T-helper 22 cell (primary cell): ENCODE measurements at regions not wholly inside any gene's neighbourhood (a gene's known extent, or its start where the extent isn't known, plus 50 kb on each side); places are given as distances from the start of the nearest gene placed in this dataset.
"Not testable (repeated sequence)": the region's sequence is repeated elsewhere in the genome, so short reads cannot be mapped to it uniquely, and the experiment has no call there.

Experiments
- DNase-seq: peaks from one replicate; pipeline ENCODE4 v3.0.0-alpha.2; 2020; ENCODE audit warnings: low read depth

DNA sequence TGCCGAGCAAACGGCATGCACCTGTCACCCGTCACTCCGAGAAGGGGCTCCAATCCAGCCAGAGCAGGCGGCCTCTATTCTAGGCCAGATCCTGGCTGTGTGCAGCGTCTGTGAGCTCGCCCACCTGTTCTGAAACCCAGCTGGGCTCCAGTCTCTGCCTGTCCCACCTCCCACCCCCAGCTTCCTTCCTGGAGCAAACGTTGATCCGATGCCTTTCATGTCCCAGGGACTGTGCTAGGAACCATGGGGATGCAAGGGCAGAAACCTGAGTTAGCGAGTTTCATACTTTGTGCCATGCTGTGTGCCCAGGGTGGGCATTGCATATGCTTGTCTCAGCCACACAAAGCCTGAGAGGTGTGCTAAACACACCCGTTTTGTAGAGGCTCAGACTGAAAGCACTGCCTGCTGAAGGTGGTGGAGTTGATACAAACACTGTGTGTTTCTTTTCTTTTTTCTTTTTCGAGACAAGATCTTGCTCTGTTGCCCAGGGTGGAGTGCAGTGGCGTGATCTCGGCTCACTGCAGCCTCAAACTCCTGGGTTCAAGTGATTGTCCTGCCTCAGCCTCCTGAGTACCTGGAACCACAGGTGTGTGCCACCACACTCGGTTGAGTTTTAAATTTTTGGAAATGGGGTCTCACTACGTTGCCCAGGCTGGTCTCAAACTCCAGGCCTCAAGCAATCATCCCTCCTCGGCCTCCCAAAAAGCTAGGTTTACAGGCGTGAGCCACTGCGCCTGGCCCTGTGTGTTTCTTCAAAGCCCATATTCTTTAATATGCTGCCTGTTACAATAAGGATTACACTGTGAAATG is 84.1 kb upstream of the MED13L start:
- DNase-seq, result no peak

DNA sequence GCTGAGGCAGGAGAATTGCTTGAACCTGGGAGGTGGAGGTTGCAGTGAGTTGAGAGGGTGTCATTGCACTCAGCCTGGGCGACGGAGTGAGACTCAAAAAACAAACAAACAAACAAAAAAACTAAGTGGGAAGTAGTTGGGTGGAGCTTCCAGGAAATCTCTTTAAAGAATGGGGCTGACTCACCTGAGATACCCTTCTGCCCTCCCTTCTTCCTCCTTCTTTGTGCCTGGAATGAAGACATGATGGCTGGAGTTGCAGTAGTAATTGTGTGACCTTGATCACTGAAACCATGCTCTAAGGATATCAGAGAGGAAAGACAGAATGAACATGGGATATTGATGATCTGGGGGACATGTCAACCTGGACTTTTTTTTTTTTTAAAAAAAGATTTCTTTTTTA is 87.6 kb upstream of the MED13L start:
- DNase-seq, result no peak

GRCh38 chr12:116365606-116366455 is 88.3 kb upstream of the MED13L start:
- DNase-seq, result no peak

DNA sequence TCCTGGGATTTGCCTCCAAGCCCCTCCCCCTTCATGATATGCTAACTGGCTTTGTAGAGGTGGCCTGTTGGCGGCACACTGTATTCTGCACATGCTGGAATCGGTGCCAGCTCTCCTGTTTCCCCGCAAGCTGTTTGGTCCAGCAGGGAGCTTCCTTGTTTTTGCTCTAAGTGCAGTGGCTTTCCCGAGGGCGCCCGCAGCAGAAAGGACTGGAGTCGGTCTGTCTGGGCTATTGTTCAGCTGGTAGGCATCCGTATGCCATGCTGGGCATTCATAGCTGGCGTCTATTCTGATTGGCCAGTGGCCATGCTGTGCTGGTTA is 88.9 kb upstream of the MED13L start:
- DNase-seq, result no peak

DNA sequence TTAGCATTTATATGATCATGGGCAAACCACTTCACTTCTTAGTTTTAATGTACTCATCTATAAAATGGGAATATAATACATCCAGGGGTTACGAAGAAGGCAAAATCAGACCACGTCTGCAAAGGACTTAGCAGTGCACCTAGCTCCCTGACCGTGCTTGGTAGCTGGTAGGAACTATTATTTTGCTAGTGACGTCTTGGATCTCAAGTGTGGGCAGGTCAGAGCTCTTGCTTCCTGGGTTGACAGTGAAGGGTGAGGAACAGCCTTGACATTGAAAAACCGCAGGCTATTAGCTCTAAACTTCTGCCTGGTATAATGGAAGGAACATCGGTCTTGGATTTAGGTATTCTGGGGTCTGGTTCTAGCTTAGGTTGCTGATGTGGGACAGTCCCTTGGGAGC is 89.3 kb upstream of the MED13L start:
- no peak for DNase-seq

DNA sequence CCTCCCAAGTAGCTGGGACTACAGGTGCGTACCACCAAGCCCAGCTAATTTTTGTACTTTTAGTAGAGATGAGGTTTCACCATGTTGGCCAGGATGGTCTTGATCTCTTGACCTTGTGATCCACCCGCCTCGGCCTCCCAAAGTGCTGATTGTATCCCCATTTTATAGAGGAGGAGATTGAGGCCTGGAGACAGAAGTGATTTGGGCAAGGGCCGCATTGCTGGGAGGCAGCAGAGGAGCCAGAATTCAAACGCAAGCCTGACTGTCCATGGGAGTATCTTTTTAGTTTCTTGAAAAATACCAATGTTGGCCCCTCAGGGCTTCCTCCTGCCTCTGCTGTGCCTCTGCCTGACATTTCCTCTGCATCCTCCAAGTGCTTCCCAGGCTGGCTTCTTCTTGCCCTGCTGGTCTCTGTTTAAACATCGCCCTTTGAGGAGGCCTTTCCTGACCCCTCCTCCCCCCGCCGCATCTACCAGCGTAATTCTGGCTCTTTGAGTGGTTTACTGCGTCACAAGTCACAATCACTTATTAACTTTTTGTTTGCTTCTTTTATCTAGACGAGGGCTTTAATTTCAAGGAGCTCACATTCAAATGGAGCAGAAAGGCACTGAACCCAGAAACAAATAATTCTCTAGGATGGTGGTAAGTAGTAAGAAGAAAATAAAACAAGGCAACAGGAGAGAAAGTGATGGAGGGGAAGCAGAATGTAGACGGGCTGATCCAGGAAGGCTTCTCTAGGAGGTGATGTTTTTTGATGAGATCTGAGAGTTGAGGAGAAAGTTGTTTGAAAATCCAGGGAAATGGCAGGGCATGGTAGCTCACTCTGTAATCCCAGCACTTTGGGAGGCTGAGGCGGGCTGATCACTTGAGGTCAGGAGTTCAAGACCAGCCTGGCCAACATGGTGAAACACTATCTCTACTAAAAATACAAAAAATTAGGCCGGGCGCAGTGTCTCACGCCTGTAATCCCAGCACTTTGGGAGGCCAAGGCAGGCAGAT is 91.0 kb upstream of the MED13L start:
- DNase-seq, result no peak

GRCh38 chr12:116370004-116370404 is 92.5 kb upstream of the MED13L start:
- DNase-seq, result no peak

- DNase-seq, result no peak
Observed at GRCh38 chr12:116370886-116371580, 93.5 kb upstream of the MED13L start.

DNA sequence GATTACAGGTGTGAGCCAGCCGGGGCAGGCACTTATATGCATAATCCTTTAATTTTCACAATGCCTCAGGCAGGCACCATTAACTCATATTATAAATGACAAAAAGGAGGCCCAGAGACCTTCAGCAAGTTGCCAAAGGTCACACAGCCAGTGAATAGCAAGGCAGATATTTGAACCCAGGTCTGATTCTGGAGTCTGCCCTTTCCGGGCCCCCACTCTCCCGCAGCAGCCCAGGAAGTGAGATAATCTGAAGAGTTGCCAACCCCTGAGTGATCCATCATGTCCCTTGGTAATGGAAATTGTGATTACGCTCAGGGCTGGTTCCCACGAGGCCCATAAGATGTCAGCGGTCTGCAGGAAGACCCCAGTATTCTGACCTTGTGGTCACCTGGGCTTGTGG is 95.3 kb upstream of the MED13L start:
- DNase-seq, result no peak

DNA sequence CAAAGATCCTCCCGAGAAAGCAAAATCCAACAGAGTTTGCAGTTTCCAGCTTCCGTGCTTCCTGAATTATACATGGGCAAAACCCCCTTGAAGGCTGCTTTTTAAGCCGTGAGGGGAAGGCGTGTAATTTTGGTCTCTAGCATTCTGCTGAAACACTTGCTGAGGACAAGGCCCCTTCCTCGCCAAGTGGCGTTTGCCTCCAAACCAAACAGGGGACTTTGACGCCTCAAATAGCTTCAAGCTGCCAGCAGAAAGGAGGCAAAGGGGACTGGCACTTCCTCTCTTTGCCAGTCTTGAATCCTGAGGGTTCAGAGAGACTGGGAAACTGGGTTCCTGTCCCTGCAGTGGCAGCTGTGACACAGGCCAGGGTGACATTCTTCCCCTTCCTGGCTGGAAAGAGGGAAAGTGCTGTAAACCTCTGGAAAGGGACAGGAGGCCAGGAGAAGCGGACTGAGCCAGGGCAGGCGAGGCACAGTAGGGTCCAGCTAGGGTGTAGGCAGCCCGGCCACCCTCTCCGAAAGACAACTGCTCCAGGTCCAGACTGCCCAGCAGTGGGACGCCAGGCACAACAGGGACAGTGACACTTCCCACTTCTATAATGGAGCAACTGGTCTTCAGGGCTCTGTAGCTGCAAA is 96.2 kb upstream of the MED13L start:
- DNase-seq, result no peak

DNA sequence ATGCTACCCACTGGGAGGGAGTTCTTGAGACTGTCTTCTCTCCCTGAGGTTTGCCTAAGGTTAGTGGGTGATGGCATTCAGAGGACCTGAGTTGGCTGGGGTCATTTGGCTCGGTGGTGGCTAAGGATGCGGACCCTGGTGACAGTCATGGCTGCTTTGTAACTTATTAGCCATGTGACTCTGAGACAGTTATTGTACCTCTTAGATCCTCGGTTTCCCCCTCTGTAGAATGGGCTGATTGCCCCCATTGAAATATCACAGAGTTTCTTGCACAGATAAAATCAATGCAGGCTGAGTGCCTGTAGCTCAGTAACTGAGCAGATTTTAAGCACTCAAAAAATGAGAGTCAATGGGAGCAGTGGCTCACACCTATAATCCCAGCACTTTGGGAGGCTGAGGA is 96.7 kb upstream of the MED13L start:
- DNase-seq, result no peak

DNA sequence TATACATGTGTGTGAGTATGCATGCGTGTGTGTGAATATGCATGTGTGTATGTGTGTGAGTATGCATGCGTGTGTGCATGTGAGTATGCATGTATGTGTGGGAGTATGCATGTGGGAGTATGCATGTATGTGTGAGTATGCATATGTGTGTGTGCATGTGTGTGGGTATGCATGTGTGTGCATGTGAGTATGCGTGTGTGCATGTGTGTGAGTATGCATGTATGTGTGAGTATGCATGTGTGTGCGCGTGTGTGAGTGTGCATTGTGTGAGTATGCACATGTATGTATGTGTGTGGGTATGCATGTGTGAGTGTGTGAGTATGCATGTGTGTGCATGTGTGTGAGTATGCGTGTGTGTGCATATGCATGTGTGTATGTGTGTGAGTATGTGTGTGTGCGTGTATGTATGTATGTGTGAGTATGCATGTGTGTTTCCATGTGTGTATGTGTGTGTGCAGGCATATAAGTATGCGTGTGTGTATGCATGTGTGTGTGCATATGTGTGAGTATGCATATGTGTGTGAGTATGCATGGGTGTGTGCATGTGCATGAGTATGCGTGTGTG is 97.9 kb upstream of the MED13L start:
- no peak for DNase-seq

GRCh38 chr12:116376354-116377193 is 99.1 kb upstream of the MED13L start:
- DNase-seq, result no peak

GRCh38 chr12:116377194-116377571 is 99.7 kb upstream of the MED13L start:
- not testable (repeated sequence) for DNase-seq

- no peak for DNase-seq
Observed at GRCh38 chr12:116378002-116378401, 100.5 kb upstream of the MED13L start.

GRCh38 chr12:116380108-116380507 is 102.6 kb upstream of the MED13L start:
- no peak for DNase-seq

DNA sequence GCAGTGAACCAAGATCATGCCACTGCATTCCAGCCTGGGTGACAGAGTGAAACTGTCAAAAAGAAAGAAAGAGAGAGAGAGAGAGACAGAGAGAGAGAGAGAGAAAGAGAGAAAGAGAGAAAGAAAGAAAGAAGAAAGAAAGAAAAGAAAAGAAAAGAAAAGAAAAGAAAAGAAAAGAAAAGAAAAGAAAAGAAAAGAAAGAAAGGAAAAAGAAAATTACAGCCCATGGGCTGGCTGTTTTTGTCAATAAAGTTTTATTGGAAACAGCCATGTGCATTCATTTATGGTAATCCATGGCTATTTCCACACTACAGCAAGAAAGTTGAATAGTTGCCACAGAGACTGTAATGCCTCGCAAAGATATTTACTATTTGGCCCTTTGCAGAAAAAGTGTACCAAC is 103.2 kb upstream of the MED13L start:
- not testable (repeated sequence) for DNase-seq

DNA sequence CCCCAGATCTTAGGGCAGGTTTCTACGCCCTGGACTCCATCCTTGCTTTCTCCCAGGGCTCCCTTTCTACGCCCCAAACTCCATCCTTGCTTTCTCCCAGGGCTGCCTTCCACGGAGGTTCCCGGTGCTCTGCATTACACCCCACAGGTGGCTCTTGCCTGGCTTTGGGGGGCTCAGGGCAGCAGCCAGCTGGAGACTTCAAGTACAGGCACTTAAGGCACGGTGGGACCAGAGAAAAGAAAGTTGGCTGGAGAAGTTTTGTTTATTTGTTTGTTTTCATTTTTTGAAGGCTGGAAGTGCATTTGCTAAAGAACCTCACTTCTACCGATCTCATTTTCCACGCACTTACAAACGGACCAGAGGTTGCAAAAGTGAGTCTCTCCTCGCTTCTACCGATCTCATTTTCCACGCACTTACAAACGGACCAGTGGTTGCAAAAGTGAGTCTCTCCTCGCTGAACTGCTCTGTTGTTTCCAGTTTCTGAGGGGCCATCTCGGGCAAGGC is 103.8 kb upstream of the MED13L start:
- DNase-seq, result no peak
